ENCODE measurements at regions not wholly inside any gene's neighbourhood (a gene's known extent, or its start where the extent isn't known, plus 50 kb on each side); places are given as distances from the start of the nearest gene placed in this dataset.
A peak's percentile ranks its signal among the peaks of the same experiment; 100 is the strongest.

GRCh38 chr10:25707572-25707971 lies 226.5 kb upstream of the MYO3A start:
- WGBS (ENCODE audit: insufficient coverage): 49% methylated on average over 3 of the region's 4 CpGs
- no peaks in the 10 kb centered on the region for H3K27me3 ChIP-seq (ENCODE audit: control insufficient read depth, insufficient read depth, low read length)
- no peaks in the 10 kb centered on the region for H3K36me3 ChIP-seq (ENCODE audit: control insufficient read depth, insufficient read depth, low read length)
- DNase-seq: no peak
- no peaks in the 10 kb centered on the region for H3K4me1 ChIP-seq (ENCODE audit: control insufficient read depth, insufficient read depth, low read length)
- no peaks in the 10 kb centered on the region for H3K9me3 ChIP-seq (replicated peaks; ENCODE audit: control insufficient read depth, low read depth, low read length)
- no peak overlapping the region for H3K4me3 ChIP-seq (ENCODE audit: low read length)
- no peak overlapping the region for H3K27ac ChIP-seq (ENCODE audit: low read length)

DNA sequence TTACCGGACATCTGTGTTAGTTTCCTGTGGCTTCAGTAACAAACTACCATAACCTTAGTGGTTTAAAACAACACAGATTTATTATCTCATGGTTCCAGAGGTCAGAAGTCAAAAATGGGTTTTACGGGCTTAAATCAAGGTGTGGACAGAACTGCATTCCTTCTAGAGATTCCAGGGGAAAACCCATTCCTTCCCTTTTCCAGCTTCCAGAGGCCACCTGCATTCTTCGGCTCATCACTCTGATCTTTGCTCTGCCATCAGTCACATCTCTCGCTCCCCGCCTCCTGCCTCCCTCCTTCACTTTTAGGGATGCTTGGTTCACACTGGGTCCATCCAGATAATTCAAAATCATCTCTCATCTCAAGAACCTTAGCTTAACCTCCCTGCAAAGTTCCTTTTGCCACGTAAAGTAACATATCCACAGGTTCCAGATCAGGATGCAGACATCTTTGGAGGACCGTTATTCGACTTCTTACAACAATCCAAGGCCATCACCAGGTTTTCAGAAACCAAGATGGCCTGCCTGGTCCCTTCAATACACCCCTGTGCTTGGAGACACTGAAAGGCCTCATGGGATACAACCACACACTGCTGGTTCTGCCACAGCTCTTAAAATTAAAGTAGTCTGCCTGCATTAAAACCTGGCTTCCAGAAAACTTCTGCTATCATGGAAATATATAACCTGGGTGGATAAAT lies 225.9 kb upstream of the MYO3A start:
- no peak for DNase-seq
- Histone ChIP-seq H3K4me1 (ENCODE audit: control insufficient read depth, insufficient read depth, low read length) (no peaks in the 10 kb centered on the region), H3K4me3 (ENCODE audit: low read length) (no peak overlapping the region), H3K27ac (ENCODE audit: low read length) (no peak overlapping the region), H3K9me3 (replicated peaks; ENCODE audit: control insufficient read depth, low read depth, low read length) (no peaks in the 10 kb centered on the region), H3K27me3 (ENCODE audit: control insufficient read depth, insufficient read depth, low read length) (no peaks in the 10 kb centered on the region), H3K36me3 (ENCODE audit: control insufficient read depth, insufficient read depth, low read length) (no peaks in the 10 kb centered on the region)
- WGBS (ENCODE audit: insufficient coverage): 81% methylated on average over 7 of the region's 8 CpGs

DNA sequence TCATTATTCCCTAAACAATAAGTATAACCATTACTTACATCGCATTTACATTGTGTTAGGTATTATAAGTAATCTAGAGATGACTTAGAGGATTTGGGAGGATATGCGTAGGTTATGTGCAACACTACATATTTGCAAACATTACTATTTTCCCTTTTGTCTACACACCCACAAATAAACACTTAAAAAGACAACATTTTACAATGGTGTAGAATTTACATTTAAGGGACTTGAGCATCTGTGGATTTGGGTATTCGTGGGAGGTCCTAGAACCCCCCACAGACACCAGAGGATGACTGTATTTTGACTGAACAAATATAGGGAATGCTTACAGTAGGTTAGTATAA lies 220.2 kb upstream of the MYO3A start:
- no peak for DNase-seq
- no peaks in the 10 kb centered on the region for H3K27me3 ChIP-seq (ENCODE audit: control insufficient read depth, insufficient read depth, low read length)
- H3K4me3 ChIP-seq (ENCODE audit: low read length): no peak overlapping the region
- no peaks in the 10 kb centered on the region for H3K36me3 ChIP-seq (ENCODE audit: control insufficient read depth, insufficient read depth, low read length)
- no peaks in the 10 kb centered on the region for H3K4me1 ChIP-seq (ENCODE audit: control insufficient read depth, insufficient read depth, low read length)
- no CpG with 5 or more reads among the region's 3 CpGs for WGBS (ENCODE audit: insufficient coverage)
- no peaks in the 10 kb centered on the region for H3K9me3 ChIP-seq (replicated peaks; ENCODE audit: control insufficient read depth, low read depth, low read length)
- H3K27ac ChIP-seq (ENCODE audit: low read length): no peak overlapping the region

DNA sequence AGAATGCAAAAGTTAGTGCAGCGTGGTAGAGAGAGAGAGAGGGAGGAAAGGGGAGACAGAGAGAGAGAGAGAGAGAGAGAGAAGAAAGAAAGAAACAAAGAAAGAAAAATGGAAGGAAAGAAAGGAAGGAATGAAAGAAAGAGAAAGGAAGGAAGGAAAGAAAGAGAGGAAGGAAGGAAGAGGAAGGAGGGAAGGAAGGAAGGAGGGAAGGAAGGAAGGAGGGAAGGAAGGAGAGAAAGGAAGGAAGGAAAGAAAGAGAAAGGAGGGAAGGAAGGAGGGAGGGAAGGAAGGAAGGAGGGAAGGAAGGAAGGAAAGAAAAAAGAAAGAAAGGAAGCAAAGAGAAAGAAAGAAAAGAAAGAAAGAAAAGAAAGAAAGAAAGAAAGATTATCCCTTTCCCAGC lies 209.8 kb upstream of the MYO3A start:
- H3K27ac ChIP-seq (ENCODE audit: low read length): no peak overlapping the region
- no peaks in the 10 kb centered on the region for H3K9me3 ChIP-seq (replicated peaks; ENCODE audit: control insufficient read depth, low read depth, low read length)
- WGBS (ENCODE audit: insufficient coverage): no CpG with 5 or more reads among the region's 1 CpG

GRCh38 chr10:25725917-25726716 lies 207.9 kb upstream of the MYO3A start:
- peak; percentile 60 for DNase-seq
- WGBS (ENCODE audit: insufficient coverage): 11% methylated on average over 4 of the region's 6 CpGs
- Histone ChIP-seq H3K9me3 (replicated peaks; ENCODE audit: control insufficient read depth, low read depth, low read length) (no peaks in the 10 kb centered on the region), H3K27ac (ENCODE audit: low read length) (no peak overlapping the region), H3K36me3 (ENCODE audit: control insufficient read depth, insufficient read depth, low read length) (no peaks in the 10 kb centered on the region), H3K4me1 (ENCODE audit: control insufficient read depth, insufficient read depth, low read length) (no peaks in the 10 kb centered on the region), H3K27me3 (ENCODE audit: control insufficient read depth, insufficient read depth, low read length) (no peaks in the 10 kb centered on the region), H3K4me3 (ENCODE audit: low read length) (no peak overlapping the region)

More for the DNA sequence above, 209.8 kb upstream of the MYO3A start:
- H3K4me1 ChIP-seq (ENCODE audit: control insufficient read depth, insufficient read depth, low read length): no peaks in the 10 kb centered on the region
- H3K36me3 ChIP-seq (ENCODE audit: control insufficient read depth, insufficient read depth, low read length): no peaks in the 10 kb centered on the region
- H3K4me3 ChIP-seq (ENCODE audit: low read length): no peak overlapping the region
- no peak for DNase-seq
- H3K27me3 ChIP-seq (ENCODE audit: control insufficient read depth, insufficient read depth, low read length): no peaks in the 10 kb centered on the region

DNA sequence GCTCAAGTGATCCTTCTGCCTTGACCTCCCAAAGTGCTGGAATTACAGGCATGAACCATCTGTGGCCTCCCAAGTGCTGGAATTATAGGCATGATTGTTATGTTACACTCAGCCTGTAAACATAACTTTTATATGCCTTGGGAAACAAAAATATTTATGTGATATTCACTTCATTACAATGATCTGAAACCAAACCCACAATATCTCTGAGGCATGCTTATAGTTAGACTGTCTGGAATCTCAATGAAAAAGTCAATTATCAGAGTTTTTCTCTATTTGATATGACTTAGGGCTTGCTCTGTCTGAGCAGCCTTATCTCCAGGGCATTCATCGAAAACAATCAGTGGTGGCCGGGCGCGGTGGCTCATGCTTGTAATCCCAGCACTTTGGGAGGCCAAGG lies 195.3 kb upstream of the MYO3A start:
- 92% methylated on average over 4 of the region's 4 CpGs for WGBS (ENCODE audit: insufficient coverage)
- no peak for DNase-seq
- Histone ChIP-seq H3K27me3 (ENCODE audit: control insufficient read depth, insufficient read depth, low read length) (no peaks in the 10 kb centered on the region), H3K4me3 (ENCODE audit: low read length) (no peak overlapping the region), H3K9me3 (replicated peaks; ENCODE audit: control insufficient read depth, low read depth, low read length) (no peaks in the 10 kb centered on the region), H3K36me3 (ENCODE audit: control insufficient read depth, insufficient read depth, low read length) (no peaks in the 10 kb centered on the region), H3K27ac (ENCODE audit: low read length) (no peak overlapping the region), H3K4me1 (ENCODE audit: control insufficient read depth, insufficient read depth, low read length) (no peaks in the 10 kb centered on the region)

DNA sequence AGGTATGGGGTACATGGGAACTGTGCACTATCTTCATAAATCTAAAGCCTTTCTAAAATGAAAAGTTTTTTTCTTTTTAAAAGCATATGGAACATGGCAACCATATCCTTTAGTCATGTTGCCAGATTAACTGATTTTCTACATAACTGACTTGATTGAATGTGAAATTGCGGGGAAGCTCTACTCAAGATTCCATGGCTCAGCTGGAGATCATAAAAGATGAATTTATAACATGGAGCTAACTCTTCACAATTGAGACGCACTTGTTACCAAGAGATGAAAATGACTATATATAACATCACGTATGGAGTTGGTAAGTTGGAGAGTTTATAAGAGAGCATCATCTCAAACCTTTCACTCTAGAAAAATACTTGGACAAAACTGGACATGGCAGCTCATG lies 190.2 kb upstream of the MYO3A start:
- H3K27me3 ChIP-seq (ENCODE audit: control insufficient read depth, insufficient read depth, low read length): no peaks in the 10 kb centered on the region
- no peak overlapping the region for H3K4me3 ChIP-seq (ENCODE audit: low read length)
- no peak for DNase-seq
- no CpG with 5 or more reads among the region's 3 CpGs for WGBS (ENCODE audit: insufficient coverage)
- no peak overlapping the region for H3K27ac ChIP-seq (ENCODE audit: low read length)
- no peaks in the 10 kb centered on the region for H3K36me3 ChIP-seq (ENCODE audit: control insufficient read depth, insufficient read depth, low read length)
- no peaks in the 10 kb centered on the region for H3K9me3 ChIP-seq (replicated peaks; ENCODE audit: control insufficient read depth, low read depth, low read length)
- H3K4me1 ChIP-seq (ENCODE audit: control insufficient read depth, insufficient read depth, low read length): no peaks in the 10 kb centered on the region

DNA sequence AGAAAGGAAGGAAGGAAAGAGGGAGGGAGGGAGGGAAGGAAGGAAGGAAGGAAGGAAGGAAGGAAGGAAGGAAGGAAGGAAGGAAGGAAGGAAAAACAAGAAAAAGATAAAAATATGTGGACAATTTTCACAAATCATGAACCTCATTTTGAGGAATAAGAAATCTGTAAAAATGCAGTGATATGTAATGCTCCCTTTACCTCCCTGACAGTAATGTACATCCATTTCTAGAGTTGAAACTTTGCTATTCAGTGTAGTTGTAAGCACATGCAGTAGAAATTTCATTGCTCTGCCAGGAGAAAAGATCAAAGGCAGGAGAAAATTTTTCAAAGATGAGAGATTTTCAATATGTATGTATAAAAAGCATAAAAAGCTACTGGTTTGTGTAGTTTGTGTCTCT lies 189.5 kb upstream of the MYO3A start:
- no peak overlapping the region for H3K4me3 ChIP-seq (ENCODE audit: low read length)
- no peak overlapping the region for H3K27ac ChIP-seq (ENCODE audit: low read length)
- H3K9me3 ChIP-seq (replicated peaks; ENCODE audit: control insufficient read depth, low read depth, low read length): no peaks in the 10 kb centered on the region
- no peak for DNase-seq
- H3K36me3 ChIP-seq (ENCODE audit: control insufficient read depth, insufficient read depth, low read length): no peaks in the 10 kb centered on the region
- H3K27me3 ChIP-seq (ENCODE audit: control insufficient read depth, insufficient read depth, low read length): no peaks in the 10 kb centered on the region
- H3K4me1 ChIP-seq (ENCODE audit: control insufficient read depth, insufficient read depth, low read length): no peaks in the 10 kb centered on the region

GRCh38 chr10:25745976-25746375 lies 188.1 kb upstream of the MYO3A start:
- no peaks in the 10 kb centered on the region for H3K36me3 ChIP-seq (ENCODE audit: control insufficient read depth, insufficient read depth, low read length)

GRCh38 chr10:25747084-25747483 lies 186.9 kb upstream of the MYO3A start:
- no peak overlapping the region for H3K4me3 ChIP-seq (ENCODE audit: low read length)
- WGBS (ENCODE audit: insufficient coverage): no CpG with 5 or more reads among the region's 2 CpGs
- H3K9me3 ChIP-seq (replicated peaks; ENCODE audit: control insufficient read depth, low read depth, low read length): no peaks in the 10 kb centered on the region
- H3K4me1 ChIP-seq (ENCODE audit: control insufficient read depth, insufficient read depth, low read length): no peaks in the 10 kb centered on the region
- H3K27ac ChIP-seq (ENCODE audit: low read length): no peak overlapping the region
- no peaks in the 10 kb centered on the region for H3K36me3 ChIP-seq (ENCODE audit: control insufficient read depth, insufficient read depth, low read length)
- no peak for DNase-seq
- no peaks in the 10 kb centered on the region for H3K27me3 ChIP-seq (ENCODE audit: control insufficient read depth, insufficient read depth, low read length)

More at GRCh38 chr10:25745976-25746375, 188.1 kb upstream of the MYO3A start:
- H3K4me3 ChIP-seq (ENCODE audit: low read length): no peak overlapping the region
- no peaks in the 10 kb centered on the region for H3K27me3 ChIP-seq (ENCODE audit: control insufficient read depth, insufficient read depth, low read length)
- no peak for DNase-seq
- no peak overlapping the region for H3K27ac ChIP-seq (ENCODE audit: low read length)
- no peaks in the 10 kb centered on the region for H3K9me3 ChIP-seq (replicated peaks; ENCODE audit: control insufficient read depth, low read depth, low read length)
- 60% methylated on average over 1 of the region's 3 CpGs for WGBS (ENCODE audit: insufficient coverage)
- no peaks in the 10 kb centered on the region for H3K4me1 ChIP-seq (ENCODE audit: control insufficient read depth, insufficient read depth, low read length)
